WERI-Rb-1 (cell line): ENCODE measurements at regions not wholly inside any gene's neighbourhood (a gene's known extent, or its start where the extent isn't known, plus 50 kb on each side); places are given as distances from the start of the nearest gene placed in this dataset.

Experiments used
- DNase-seq: peaks from one replicate; pipeline ENCODE4 v3.0.0-alpha.2; 2020
- H3K27ac ChIP-seq: fragments of 250-450 bp; sonication (Bioruptor Pico); 2 replicates; pipeline ENCODE4 v1.5.1; 2020; ENCODE audit warnings: mild to moderate bottlenecking, moderate library complexity
- H3K27me3 ChIP-seq: fragments of 250-450 bp; sonication (Bioruptor Pico); 2 replicates; pipeline ENCODE4 v1.5.1; 2021; ENCODE audit warnings: mild to moderate bottlenecking, low read depth, moderate library complexity; ENCODE audit not compliant: insufficient read depth, severe bottlenecking
- H3K36me3 ChIP-seq: fragments of 250-450 bp; sonication (Bioruptor Pico); 2 replicates; pipeline ENCODE4 v1.5.1; 2020; ENCODE audit warnings: mild to moderate bottlenecking, moderate library complexity
- H3K4me3 ChIP-seq: 2 replicates; pipeline ENCODE4 v1.5.1; 2011; ENCODE audit warnings: low read depth, mild to moderate bottlenecking, control low read depth, low read length
- H3K9me3 ChIP-seq: fragments of 250-450 bp; sonication (Bioruptor Pico); 2 replicates; pipeline ENCODE4 v1.5.1; 2021; ENCODE audit warnings: mild to moderate bottlenecking, moderate library complexity; ENCODE audit not compliant: severe bottlenecking
- CTCF ChIP-seq: IDR thresholded peaks from 2 replicates; pipeline ENCODE4 v1.5.1; 2011; ENCODE audit warnings: low read depth, mild to moderate bottlenecking, control low read depth, inconsistent platforms, low read length

- Histone ChIP-seq H3K27ac (no peak overlapping the region), H3K4me3 (no peak overlapping the region), H3K36me3 (no peaks in the 10 kb centered on the region), H3K9me3 (no peaks in the 10 kb centered on the region), H3K27me3 (no peaks in the 10 kb centered on the region)
- TF ChIP-seq CTCF = no peak
- no peak for DNase-seq
Observed at GRCh38 chr1:185404907-185405568, 88.0 kb upstream of the IVNS1ABP start.

- no peak for TF ChIP-seq CTCF
- Histone ChIP-seq H3K27me3 (no peaks in the 10 kb centered on the region), H3K9me3 (no peaks in the 10 kb centered on the region), H3K4me3 (no peak overlapping the region), H3K36me3 (no peaks in the 10 kb centered on the region), H3K27ac (no peak overlapping the region)
- no peak for DNase-seq
Observed at GRCh38 chr1:185404291-185404690, 87.2 kb upstream of the IVNS1ABP start.

- no peak for TF ChIP-seq CTCF
- DNase-seq = no peak
- no peak overlapping the region for H3K4me3 ChIP-seq
- no peaks in the 10 kb centered on the region for H3K9me3 ChIP-seq
- no peaks in the 10 kb centered on the region for H3K36me3 ChIP-seq
- no peak overlapping the region for H3K27ac ChIP-seq
- H3K27me3 ChIP-seq = no peaks in the 10 kb centered on the region
Observed at GRCh38 chr1:185402930-185403329, 85.9 kb upstream of the IVNS1ABP start.

- no peak for DNase-seq
- Histone ChIP-seq H3K9me3 (no peaks in the 10 kb centered on the region), H3K4me3 (no peak overlapping the region), H3K27me3 (no peaks in the 10 kb centered on the region), H3K36me3 (no peaks in the 10 kb centered on the region), H3K27ac (no peak overlapping the region)
- TF ChIP-seq CTCF = no peak
Observed at GRCh38 chr1:185401019-185401418, 84.0 kb upstream of the IVNS1ABP start.

GRCh38 chr1:185400052-185400451, 83.0 kb upstream of the IVNS1ABP start:
- H3K36me3 ChIP-seq = no peaks in the 10 kb centered on the region
- H3K27ac ChIP-seq = no peak overlapping the region
- no peaks in the 10 kb centered on the region for H3K27me3 ChIP-seq
- H3K9me3 ChIP-seq = no peaks in the 10 kb centered on the region
- no peak for DNase-seq
- H3K4me3 ChIP-seq = no peak overlapping the region
- no peak for TF ChIP-seq CTCF

GRCh38 chr1:185398599-185398998, 81.6 kb upstream of the IVNS1ABP start:
- no peak for DNase-seq
- Histone ChIP-seq H3K27me3 (no peaks in the 10 kb centered on the region), H3K9me3 (no peaks in the 10 kb centered on the region), H3K36me3 (no peaks in the 10 kb centered on the region), H3K27ac (no peak overlapping the region), H3K4me3 (no peak overlapping the region)
- no peak for TF ChIP-seq CTCF
